ENCODE measurements at regions not wholly inside any gene's neighbourhood (a gene's known extent, or its start where the extent isn't known, plus 50 kb on each side); places are given as distances from the start of the nearest gene placed in this dataset.

- ChIA-PET POLR2A (no interaction called here), CTCF (interaction anchor here (1.3 kb wide), 1 partner anchor 186 kb away, joined by 3 read pairs; no protein-coding TSS in a partner anchor)
- Mint-ChIP-seq H3K36me3 (ENCODE audit: low read depth) (no peaks in the 10 kb centered on the region), H3K4me1 (no peaks in the 10 kb centered on the region), H3K9me3 (no peaks in the 10 kb centered on the region), H3K4me3 (no peak overlapping the region), H3K27me3 (no peaks in the 10 kb centered on the region), H3K27ac (no peak overlapping the region)
- no peak for DNase-seq
These were observed 278.9 kb downstream of the GADD45G start for GRCh38 chr9:89883401-89884341.

GRCh38 chr9:89884356-89885083 is 279.7 kb downstream of the GADD45G start:
- POLR2A ChIA-PET, result no interaction called here
- Mint-ChIP-seq H3K36me3 (ENCODE audit: low read depth) (no peaks in the 10 kb centered on the region), H3K27me3 (no peaks in the 10 kb centered on the region), H3K9me3 (no peaks in the 10 kb centered on the region), H3K4me1 (no peaks in the 10 kb centered on the region), H3K4me3 (no peak overlapping the region), H3K27ac (no peak overlapping the region)
- CTCF ChIA-PET, result interaction anchor here (1.3 kb wide), 1 partner anchor 185 kb away, joined by 3 read pairs; no protein-coding TSS in a partner anchor
- DNase-seq, result no peak

- CTCF ChIA-PET, result no interaction called here
These were observed 280.3 kb downstream of the GADD45G start for GRCh38 chr9:89885156-89885555.

GRCh38 chr9:89886281-89886700 is 281.5 kb downstream of the GADD45G start:
- Mint-ChIP-seq H3K4me3 (no peak overlapping the region), H3K27me3 (no peaks in the 10 kb centered on the region), H3K4me1 (no peaks in the 10 kb centered on the region), H3K9me3 (no peaks in the 10 kb centered on the region), H3K36me3 (ENCODE audit: low read depth) (no peaks in the 10 kb centered on the region), H3K27ac (no peak overlapping the region)
- ChIA-PET POLR2A (no interaction called here), CTCF (no interaction called here)
- no peak for DNase-seq

More at GRCh38 chr9:89885156-89885555, 280.3 kb downstream of the GADD45G start:
- Mint-ChIP-seq H3K27ac (no peak overlapping the region), H3K4me1 (no peaks in the 10 kb centered on the region), H3K36me3 (ENCODE audit: low read depth) (no peaks in the 10 kb centered on the region), H3K4me3 (no peak overlapping the region), H3K27me3 (no peaks in the 10 kb centered on the region), H3K9me3 (no peaks in the 10 kb centered on the region)
- POLR2A ChIA-PET, result interaction anchor here (0.5 kb wide), 1 partner anchor 9 kb away, joined by 3 read pairs; no protein-coding TSS in a partner anchor
- no peak for DNase-seq

GRCh38 chr9:89887286-89887685 is 282.5 kb downstream of the GADD45G start:
- Mint-ChIP-seq H3K9me3 (no peaks in the 10 kb centered on the region), H3K36me3 (ENCODE audit: low read depth) (no peaks in the 10 kb centered on the region), H3K4me1 (no peaks in the 10 kb centered on the region), H3K27me3 (no peaks in the 10 kb centered on the region), H3K27ac (no peak overlapping the region), H3K4me3 (no peak overlapping the region)
- CTCF ChIA-PET, result no interaction called here
- DNase-seq, result no peak
- POLR2A ChIA-PET, result no interaction called here

GRCh38 chr9:89888233-89888632 is 283.4 kb downstream of the GADD45G start:
- ChIA-PET POLR2A (no interaction called here), CTCF (no interaction called here)
- Mint-ChIP-seq H3K27ac (no peak overlapping the region), H3K27me3 (no peaks in the 10 kb centered on the region), H3K9me3 (no peaks in the 10 kb centered on the region), H3K4me3 (no peak overlapping the region), H3K4me1 (no peaks in the 10 kb centered on the region), H3K36me3 (ENCODE audit: low read depth) (no peaks in the 10 kb centered on the region)
- no peak for DNase-seq

- DNase-seq, result no peak
- Mint-ChIP-seq H3K36me3 (ENCODE audit: low read depth) (no peaks in the 10 kb centered on the region), H3K4me3 (no peak overlapping the region), H3K4me1 (no peaks in the 10 kb centered on the region), H3K27ac (no peak overlapping the region), H3K9me3 (no peaks in the 10 kb centered on the region), H3K27me3 (peaks cover under 1% of the 10 kb centered on the region)
- ChIA-PET CTCF (no interaction called here), POLR2A (no interaction called here)
These were observed 283.9 kb downstream of the GADD45G start for GRCh38 chr9:89888677-89889076.

- no peaks in the 10 kb centered on the region for H3K4me1 Mint-ChIP-seq
- POLR2A ChIA-PET, result no interaction called here
These were observed 285.1 kb downstream of the GADD45G start for GRCh38 chr9:89889865-89890264.

GRCh38 chr9:89890326-89890980 is 285.6 kb downstream of the GADD45G start:
- no peak for DNase-seq
- Mint-ChIP-seq H3K4me1 (no peaks in the 10 kb centered on the region), H3K4me3 (no peak overlapping the region), H3K36me3 (ENCODE audit: low read depth) (no peaks in the 10 kb centered on the region), H3K27me3 (peaks cover 13% of the 10 kb centered on the region), H3K9me3 (no peaks in the 10 kb centered on the region), H3K27ac (no peak overlapping the region)
- ChIA-PET CTCF (no interaction called here), POLR2A (no interaction called here)

More at GRCh38 chr9:89889865-89890264, 285.1 kb downstream of the GADD45G start:
- no peak for DNase-seq
- Mint-ChIP-seq H3K27ac (no peak overlapping the region), H3K27me3 (peaks cover 9% of the 10 kb centered on the region), H3K4me3 (no peak overlapping the region), H3K9me3 (no peaks in the 10 kb centered on the region), H3K36me3 (ENCODE audit: low read depth) (no peaks in the 10 kb centered on the region)
- CTCF ChIA-PET, result no interaction called here

GRCh38 chr9:89891221-89891590 is 286.4 kb downstream of the GADD45G start:
- no peak for DNase-seq
- ChIA-PET POLR2A (no interaction called here), CTCF (no interaction called here)
- no peaks in the 10 kb centered on the region for H3K4me1 Mint-ChIP-seq
- peaks cover 19% of the 10 kb centered on the region for H3K27me3 Mint-ChIP-seq
- no peaks in the 10 kb centered on the region for H3K9me3 Mint-ChIP-seq
- no peaks in the 10 kb centered on the region for H3K36me3 Mint-ChIP-seq (ENCODE audit: low read depth)
- H3K27ac Mint-ChIP-seq, result no peak overlapping the region
- H3K4me3 Mint-ChIP-seq, result no peak overlapping the region

- Mint-ChIP-seq H3K27me3 (peaks cover 23% of the 10 kb centered on the region), H3K4me3 (no peak overlapping the region), H3K27ac (no peak overlapping the region), H3K4me1 (no peaks in the 10 kb centered on the region), H3K36me3 (ENCODE audit: low read depth) (no peaks in the 10 kb centered on the region), H3K9me3 (no peaks in the 10 kb centered on the region)
- CTCF ChIA-PET, result no interaction called here
- POLR2A ChIA-PET, result no interaction called here
- DNase-seq, result no peak
These were observed 286.9 kb downstream of the GADD45G start for GRCh38 chr9:89891591-89892304.

GRCh38 chr9:89892920-89893319 is 288.1 kb downstream of the GADD45G start:
- POLR2A ChIA-PET, result no interaction called here
- Mint-ChIP-seq H3K4me1 (no peaks in the 10 kb centered on the region), H3K27me3 (peaks cover 29% of the 10 kb centered on the region), H3K27ac (no peak overlapping the region), H3K36me3 (ENCODE audit: low read depth) (no peaks in the 10 kb centered on the region), H3K4me3 (no peak overlapping the region), H3K9me3 (no peaks in the 10 kb centered on the region)
- no peak for DNase-seq
- CTCF ChIA-PET, result no interaction called here

- Mint-ChIP-seq H3K36me3 (ENCODE audit: low read depth) (no peaks in the 10 kb centered on the region), H3K27me3 (peaks cover 29% of the 10 kb centered on the region), H3K9me3 (no peaks in the 10 kb centered on the region), H3K4me1 (no peaks in the 10 kb centered on the region), H3K27ac (no peak overlapping the region), H3K4me3 (no peak overlapping the region)
- no peak for DNase-seq
- POLR2A ChIA-PET, result no interaction called here
- CTCF ChIA-PET, result no interaction called here
These were observed 289.1 kb downstream of the GADD45G start for GRCh38 chr9:89893886-89894285.

All from activated CD4-positive, alpha-beta T cell treated with anti-CD3 and anti-CD28 coated beads, Interleukin-2, amount 10 ng/mL, durations not matched to agents 7 days and 5 days (primary cell).